WTC11 (cell line): ENCODE measurements at regions not wholly inside any gene's neighbourhood (a gene's known extent, or its start where the extent isn't known, plus 50 kb on each side); places are given as distances from the start of the nearest gene placed in this dataset.

Source experiments
- ATAC-seq: fragments of 200-7000 bp; cut with Tn5 transposase; 2 replicates; pipeline ENCODE4 v1.10.0; 2021; ENCODE audit warnings: mild to moderate bottlenecking, moderate library complexity
- CTCF ChIA-PET: fragments of 300-600 bp; sonication (Branson Sonifier 250); formaldehyde crosslinking; loops from one replicate; lab custom pipeline; 2021; ENCODE audit warnings: antibody characterized with exemption; lab: Charles Lee
- POLR2A ChIA-PET: fragments of 350-600 bp; sonication (Branson Sonifier 250); formaldehyde crosslinking; loops from one replicate; lab custom pipeline; 2021; ENCODE audit warnings: antibody characterized with exemption; lab: Charles Lee
- DNase-seq: peaks from one replicate; pipeline ENCODE4 v3.0.0; 2021; ENCODE audit warnings: low spot score
- H3K27ac Mint-ChIP-seq: 2 replicates; pipeline ENCODE4 v1.8.0; 2021; ENCODE audit warnings: mixed read lengths
- H3K27me3 Mint-ChIP-seq: 2 replicates; pipeline ENCODE4 v1.8.0; 2021; ENCODE audit warnings: low read depth, mild to moderate bottlenecking, moderate library complexity, mixed read lengths
- H3K36me3 Mint-ChIP-seq: 2 replicates; pipeline ENCODE4 v1.8.0; 2021; ENCODE audit warnings: mixed read lengths
- H3K4me1 Mint-ChIP-seq: 2 replicates; pipeline ENCODE4 v1.8.0; 2022; ENCODE audit warnings: mixed read lengths
- H3K4me3 Mint-ChIP-seq: 2 replicates; pipeline ENCODE4 v1.8.0; 2021; ENCODE audit warnings: mild to moderate bottlenecking, moderate library complexity, mixed read lengths
- H3K9me3 Mint-ChIP-seq: 2 replicates; pipeline ENCODE4 v1.8.0; 2021; ENCODE audit warnings: mixed read lengths
- ARID4B ChIP-seq: sonication (generic); formaldehyde crosslinking; IDR thresholded peaks from 2 replicates; pipeline ENCODE4 v1.8.0; 2023; ENCODE audit warnings: missing genetic modification reagents, mild to moderate bottlenecking, borderline replicate concordance
- E2F5 ChIP-seq: sonication (generic); formaldehyde crosslinking; IDR thresholded peaks from 2 replicates; pipeline ENCODE4 v1.8.1; 2022; ENCODE audit warnings: mild to moderate bottlenecking, moderate library complexity, missing genetic modification reagents
- EMX1 ChIP-seq: fragments of 250-450 bp; sonication (Bioruptor Pico); IDR thresholded peaks from 2 replicates; pipeline ENCODE4 v1.8.0; 2021; ENCODE audit warnings: mild to moderate bottlenecking
- HMGXB4 ChIP-seq: sonication (generic); formaldehyde crosslinking; IDR thresholded peaks from 2 replicates; pipeline ENCODE4 v1.8.1; 2023; ENCODE audit warnings: mild to moderate bottlenecking, moderate library complexity, missing genetic modification reagents
- IRF2 ChIP-seq: sonication (generic); formaldehyde crosslinking; IDR thresholded peaks from 2 replicates; pipeline ENCODE4 v1.8.0; 2022; ENCODE audit warnings: low read depth, missing genetic modification reagents, borderline replicate concordance
- NR3C1 ChIP-seq: sonication (generic); formaldehyde crosslinking; conservative IDR thresholded peaks from 2 replicates; pipeline ENCODE4 v1.8.1; 2023; ENCODE audit warnings: low read depth, mild to moderate bottlenecking, missing genetic modification reagents
- PRDM15 ChIP-seq: sonication (generic); formaldehyde crosslinking; IDR thresholded peaks from 2 replicates; pipeline ENCODE4 v1.8.0; 2022; ENCODE audit warnings: missing genetic modification reagents
- TP53 ChIP-seq: sonication (generic); formaldehyde crosslinking; IDR thresholded peaks from 2 replicates; pipeline ENCODE4 v1.8.1; 2023; ENCODE audit warnings: mild to moderate bottlenecking, missing genetic modification reagents
- USF2 ChIP-seq: sonication (generic); formaldehyde crosslinking; IDR thresholded peaks from 2 replicates; pipeline ENCODE4 v1.8.1; 2023; ENCODE audit warnings: mild to moderate bottlenecking, missing genetic modification reagents, moderate library complexity
- ZMAT4 ChIP-seq: fragments of 250-450 bp; sonication (Bioruptor Pico); IDR thresholded peaks from 2 replicates; pipeline ENCODE4 v1.9.0; 2021; ENCODE audit warnings: mild to moderate bottlenecking
- ZNF121 ChIP-seq: sonication (generic); formaldehyde crosslinking; IDR thresholded peaks from 2 replicates; pipeline ENCODE4 v1.8.0; 2023; ENCODE audit warnings: missing genetic modification reagents
- ZNF138 ChIP-seq: sonication (generic); formaldehyde crosslinking; conservative IDR thresholded peaks from 2 replicates; pipeline ENCODE4 v1.8.1; 2022; ENCODE audit warnings: mild to moderate bottlenecking, moderate library complexity, missing genetic modification reagents
- ZNF219 ChIP-seq: sonication (generic); formaldehyde crosslinking; IDR thresholded peaks from 2 replicates; pipeline ENCODE4 v1.8.0; 2023; ENCODE audit warnings: missing genetic modification reagents, mild to moderate bottlenecking, borderline replicate concordance
- ZNF423 ChIP-seq: fragments of 250-450 bp; sonication (Bioruptor Pico); IDR thresholded peaks from 2 replicates; pipeline ENCODE4 v2.1.2; 2022; ENCODE audit warnings: mild to moderate bottlenecking, moderate library complexity
- ZSCAN18 ChIP-seq: fragments of 250-450 bp; sonication (Bioruptor Pico); IDR thresholded peaks from 2 replicates; pipeline ENCODE4 v2.1.2; 2022; ENCODE audit warnings: mild to moderate bottlenecking, moderate library complexity

GRCh38 chr16:63689068-63689467 is 1432.8 kb downstream of the CDH11 start (continued):
- TF ChIP-seq TP53 (CRISPR knock-in tag) (no peak), EMX1 (no peak)

GRCh38 chr16:63684149-63685101 is 1437.4 kb downstream of the CDH11 start:
- TF ChIP-seq ZNF121 (CRISPR knock-in tag): 0 out of 2 replicates have a peak, but pooled peaks have one; percentile 6
- TF ChIP-seq ARID4B (CRISPR knock-in tag): no peak
- Mint-ChIP-seq H3K27me3 (no peaks in the 10 kb centered on the region), H3K9me3 (no peaks in the 10 kb centered on the region), H3K27ac (no peak overlapping the region), H3K4me1 (peaks cover 4% of the 10 kb centered on the region), H3K36me3 (no peaks in the 10 kb centered on the region), H3K4me3 (no peak overlapping the region)
- ChIA-PET CTCF (interaction anchor here (0.6 kb wide), 2 partner anchors 78 to 154 kb away, joined by 3 to 5 read pairs; no protein-coding TSS in a partner anchor), POLR2A (no interaction called here)
- peak; percentile 16 for DNase-seq
- ATAC-seq: peak; percentile 98

GRCh38 chr16:63682844-63683243 is 1439.0 kb downstream of the CDH11 start:
- Mint-ChIP-seq H3K27ac (no peak overlapping the region), H3K9me3 (no peaks in the 10 kb centered on the region), H3K27me3 (no peaks in the 10 kb centered on the region), H3K4me3 (no peak overlapping the region), H3K36me3 (no peaks in the 10 kb centered on the region), H3K4me1 (peaks cover 4% of the 10 kb centered on the region)
- no peak for TF ChIP-seq USF2 (CRISPR knock-in tag)
- no peak for TF ChIP-seq IRF2 (CRISPR knock-in tag)
- TF ChIP-seq EMX1: no peak
- TF ChIP-seq ZNF423: no peak
- TF ChIP-seq E2F5 (CRISPR knock-in tag): no peak
- CTCF ChIA-PET: interaction anchor here (0.6 kb wide), 1 partner anchor 153 kb away, joined by 4 read pairs; no protein-coding TSS in a partner anchor
- DNase-seq: no peak
- ATAC-seq: no peak
- POLR2A ChIA-PET: no interaction called here

- Mint-ChIP-seq H3K4me3 (no peak overlapping the region), H3K27ac (no peak overlapping the region), H3K27me3 (no peaks in the 10 kb centered on the region), H3K36me3 (no peaks in the 10 kb centered on the region), H3K4me1 (no peaks in the 10 kb centered on the region), H3K9me3 (peaks cover 9% of the 10 kb centered on the region)
- ChIA-PET CTCF (no interaction called here), POLR2A (no interaction called here)
- ATAC-seq (no peak), DNase-seq (no peak)
- TF ChIP-seq NR3C1 (CRISPR knock-in tag): no peak
- TF ChIP-seq ZNF138 (CRISPR knock-in tag): no peak
- TF ChIP-seq ZSCAN18 (CRISPR knock-in tag): no peak
- TF ChIP-seq PRDM15: no peak
- no peak for TF ChIP-seq ZNF219 (CRISPR knock-in tag)
- TF ChIP-seq ZMAT4 (CRISPR knock-in tag): no peak
- TF ChIP-seq HMGXB4 (CRISPR knock-in tag): no peak
Measured at GRCh38 chr16:63672493-63672892, 1449.4 kb downstream of the CDH11 start.
